22Rv1 (cell line): ENCODE measurements at regions not wholly inside any gene's neighbourhood (a gene's known extent, or its start where the extent isn't known, plus 50 kb on each side); places are given as distances from the start of the nearest gene placed in this dataset.

Experiments
- ZFX ChIP-seq: fragments of 450-650 bp; IDR thresholded peaks from 2 replicates; pipeline ENCODE4 v1.6.1; 2017; ENCODE audit warnings: antibody characterized with exemption, borderline replicate concordance
- TF ChIP-seq, protein P1 (sequence below): fragments of 450-650 bp; IDR thresholded peaks from 2 replicates; pipeline ENCODE4 v1.5.1; 2017; ENCODE audit warnings: mild to moderate bottlenecking

DNA sequence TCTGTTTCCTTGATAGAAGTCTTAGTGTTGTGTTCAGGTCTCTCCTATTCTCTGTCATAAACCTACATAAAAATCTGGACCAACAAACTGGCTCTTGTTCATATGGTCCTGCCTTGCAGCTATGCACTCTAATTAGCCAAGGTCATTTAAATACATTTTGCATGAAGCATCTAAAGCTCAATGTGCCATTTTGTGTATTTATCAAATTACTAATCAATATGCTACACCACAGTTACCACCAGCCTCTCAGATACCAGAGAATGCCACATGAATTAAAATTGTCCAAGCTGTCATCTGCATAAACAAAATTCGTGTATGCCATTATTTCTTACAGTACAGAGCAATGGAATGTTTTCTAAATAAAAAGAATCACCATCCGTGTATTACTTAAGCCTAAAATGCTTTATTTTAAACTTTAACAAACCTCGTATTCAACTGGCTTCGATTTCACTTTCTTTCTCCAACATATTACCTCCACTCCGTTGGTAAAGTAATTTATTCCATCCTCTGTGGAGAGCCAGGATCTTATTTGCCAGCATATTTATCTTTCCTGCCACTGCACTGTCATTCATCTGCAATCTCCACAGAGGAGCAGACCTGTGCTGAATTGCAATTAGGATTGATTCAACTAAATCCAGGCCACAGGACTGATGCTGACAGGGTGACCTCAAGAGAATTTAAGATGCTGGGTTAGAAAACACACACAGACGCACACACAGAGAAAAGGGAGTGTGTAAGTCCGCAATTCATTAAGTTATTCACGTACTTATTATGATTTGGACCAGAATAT lies 284.1 kb upstream of the FOXG1 start:
- TF ChIP-seq, protein P1, sequence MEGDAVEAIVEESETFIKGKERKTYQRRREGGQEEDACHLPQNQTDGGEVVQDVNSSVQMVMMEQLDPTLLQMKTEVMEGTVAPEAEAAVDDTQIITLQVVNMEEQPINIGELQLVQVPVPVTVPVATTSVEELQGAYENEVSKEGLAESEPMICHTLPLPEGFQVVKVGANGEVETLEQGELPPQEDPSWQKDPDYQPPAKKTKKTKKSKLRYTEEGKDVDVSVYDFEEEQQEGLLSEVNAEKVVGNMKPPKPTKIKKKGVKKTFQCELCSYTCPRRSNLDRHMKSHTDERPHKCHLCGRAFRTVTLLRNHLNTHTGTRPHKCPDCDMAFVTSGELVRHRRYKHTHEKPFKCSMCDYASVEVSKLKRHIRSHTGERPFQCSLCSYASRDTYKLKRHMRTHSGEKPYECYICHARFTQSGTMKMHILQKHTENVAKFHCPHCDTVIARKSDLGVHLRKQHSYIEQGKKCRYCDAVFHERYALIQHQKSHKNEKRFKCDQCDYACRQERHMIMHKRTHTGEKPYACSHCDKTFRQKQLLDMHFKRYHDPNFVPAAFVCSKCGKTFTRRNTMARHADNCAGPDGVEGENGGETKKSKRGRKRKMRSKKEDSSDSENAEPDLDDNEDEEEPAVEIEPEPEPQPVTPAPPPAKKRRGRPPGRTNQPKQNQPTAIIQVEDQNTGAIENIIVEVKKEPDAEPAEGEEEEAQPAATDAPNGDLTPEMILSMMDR, result no peak
- no peak for TF ChIP-seq ZFX
